Panc1 (cell line): ENCODE measurements at regions not wholly inside any gene's neighbourhood (a gene's known extent, or its start where the extent isn't known, plus 50 kb on each side); places are given as distances from the start of the nearest gene placed in this dataset.

ENCODE experiments used
- CTCF ChIP-seq: fragments of 450-650 bp; IDR thresholded peaks from 2 replicates; pipeline ENCODE4 v1.5.1; 2017; ENCODE audit warnings: mild to moderate bottlenecking
- POLR2AphosphoS5 ChIP-seq: IDR thresholded peaks from 2 replicates; pipeline ENCODE4 v1.6.1; 2012; ENCODE audit warnings: mild to moderate bottlenecking, low read depth, low read length, moderate library complexity
- REST ChIP-seq, 2 experiments: IDR thresholded peaks; 2 replicates each; pipeline ENCODE4 v1.6.1; 2011 to 2012; ENCODE audit warnings: low read depth in 2 of 2, control low read depth in 1 of 2, low read length in 1 of 2, mild to moderate bottlenecking in 1 of 2, moderate library complexity in 1 of 2; ENCODE audit not compliant: insufficient read depth in 1 of 2

- no peak for TF ChIP-seq CTCF
- no peak for TF ChIP-seq POLR2AphosphoS5
- TF ChIP-seq REST (IDR thresholded peaks at IDR 0.05; ENCODE audit: insufficient read depth in 1 of 2, low read depth in 2 of 2, low read length in 1 of 2) = no peak
Measured at GRCh38 chr12:126752021-126752420, 1514.9 kb upstream of the TMEM132C start.
